B cell (primary cell): ENCODE measurements at regions not wholly inside any gene's neighbourhood (a gene's known extent, or its start where the extent isn't known, plus 50 kb on each side); places are given as distances from the start of the nearest gene placed in this dataset.

Experiments
- EZH2 ChIP-seq: IDR thresholded peaks from 2 replicates; pipeline ENCODE4 v1.6.1; 2012; ENCODE audit warnings: borderline replicate concordance, low read depth, mild to moderate bottlenecking, moderate library complexity, low read length; ENCODE audit not compliant: insufficient read depth, poor library complexity, severe bottlenecking
- TF ChIP-seq, protein P1 (sequence below): fragments of 200-600 bp; IDR thresholded peaks from one replicate; pipeline ENCODE4 v1.8.0; 2022; ENCODE audit warnings: antibody characterized with exemption, mild to moderate bottlenecking

DNA sequence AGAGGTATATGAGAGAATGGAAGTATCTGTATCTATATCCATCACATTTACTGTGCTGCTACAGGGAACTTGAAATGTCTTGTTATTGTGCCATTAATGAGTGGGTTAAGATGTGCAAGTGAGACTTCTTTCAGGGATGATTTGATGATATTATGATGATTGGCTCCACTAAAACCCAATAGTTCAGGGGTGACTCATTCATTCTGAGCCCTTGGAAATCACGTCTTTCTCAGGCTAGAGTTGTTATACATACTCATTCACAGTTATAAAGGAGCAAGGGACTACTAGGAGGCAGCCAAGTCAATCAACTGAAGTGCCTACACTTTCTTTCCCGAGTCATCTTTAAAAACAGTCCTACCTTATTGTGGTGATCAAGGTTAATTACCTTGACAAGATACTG, 1109.8 kb upstream of the B3GALT2 start:
- TF ChIP-seq, protein P1, sequence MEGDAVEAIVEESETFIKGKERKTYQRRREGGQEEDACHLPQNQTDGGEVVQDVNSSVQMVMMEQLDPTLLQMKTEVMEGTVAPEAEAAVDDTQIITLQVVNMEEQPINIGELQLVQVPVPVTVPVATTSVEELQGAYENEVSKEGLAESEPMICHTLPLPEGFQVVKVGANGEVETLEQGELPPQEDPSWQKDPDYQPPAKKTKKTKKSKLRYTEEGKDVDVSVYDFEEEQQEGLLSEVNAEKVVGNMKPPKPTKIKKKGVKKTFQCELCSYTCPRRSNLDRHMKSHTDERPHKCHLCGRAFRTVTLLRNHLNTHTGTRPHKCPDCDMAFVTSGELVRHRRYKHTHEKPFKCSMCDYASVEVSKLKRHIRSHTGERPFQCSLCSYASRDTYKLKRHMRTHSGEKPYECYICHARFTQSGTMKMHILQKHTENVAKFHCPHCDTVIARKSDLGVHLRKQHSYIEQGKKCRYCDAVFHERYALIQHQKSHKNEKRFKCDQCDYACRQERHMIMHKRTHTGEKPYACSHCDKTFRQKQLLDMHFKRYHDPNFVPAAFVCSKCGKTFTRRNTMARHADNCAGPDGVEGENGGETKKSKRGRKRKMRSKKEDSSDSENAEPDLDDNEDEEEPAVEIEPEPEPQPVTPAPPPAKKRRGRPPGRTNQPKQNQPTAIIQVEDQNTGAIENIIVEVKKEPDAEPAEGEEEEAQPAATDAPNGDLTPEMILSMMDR, result no peak
- TF ChIP-seq EZH2, result no peak
